ENCODE measurements at regions not wholly inside any gene's neighbourhood (a gene's known extent, or its start where the extent isn't known, plus 50 kb on each side); places are given as distances from the start of the nearest gene placed in this dataset.

DNA sequence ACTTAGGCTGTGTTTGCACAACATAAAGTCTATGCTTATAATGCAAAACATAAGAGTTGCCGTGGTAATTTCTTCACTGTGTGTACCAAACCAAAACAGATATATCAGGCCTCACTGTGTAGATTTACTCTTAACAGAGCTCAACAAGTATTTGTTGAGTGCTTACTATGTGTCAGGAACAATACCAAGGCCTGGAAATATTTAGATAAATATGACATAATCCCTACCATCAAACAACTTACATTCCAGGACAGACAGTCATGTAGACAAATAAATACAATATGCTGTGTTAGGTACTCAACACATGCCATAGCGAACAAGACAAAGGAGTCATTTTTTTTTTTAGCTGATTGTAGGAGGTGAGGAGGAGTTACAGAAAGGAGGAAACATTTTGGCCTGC lies 554.0 kb downstream of the NSUN3 start:
- Histone ChIP-seq H3F3A (replicated peaks; ENCODE audit: low read depth) (no peaks in the 10 kb centered on the region), H3K27me3 (ENCODE audit: insufficient read depth) (no peaks in the 10 kb centered on the region), H3K27ac (ENCODE audit: low read depth) (no peak overlapping the region), H3K9me2 (ENCODE audit: insufficient read depth) (no peaks in the 10 kb centered on the region), H2AFZ (no peak overlapping the region), H3K4me2 (no peak overlapping the region), H3K4me3 (no peak overlapping the region), H3K4me1 (ENCODE audit: insufficient read depth) (peaks cover 7% of the 10 kb centered on the region; the same call in 1 of the 2 replicates), H4K20me1 (replicated peaks; ENCODE audit: insufficient read depth) (no peaks in the 10 kb centered on the region), H3K79me2 (replicated peaks; ENCODE audit: insufficient read depth) (no peaks in the 10 kb centered on the region), H3K36me3 (ENCODE audit: insufficient read depth) (no peaks in the 10 kb centered on the region)
- Mint-ChIP-seq H3K27me3 (ENCODE audit: insufficient read depth, low read depth, poor library complexity) (no peaks in the 10 kb centered on the region), H3K4me1 (peaks cover 7% of the 10 kb centered on the region), H3K9me3 (no peaks in the 10 kb centered on the region), H3K36me3 (ENCODE audit: low read depth) (no peaks in the 10 kb centered on the region), H3K27ac (no peak overlapping the region), H3K4me3 (no peak overlapping the region)
- DNase-seq (ENCODE audit: low spot score) (no peak), ATAC-seq (no peak)
- TF ChIP-seq NANOG (IDR thresholded peaks at IDR 0.05; ENCODE audit: borderline replicate concordance) (no peak), JUNB (IDR thresholded peaks at IDR 0.05; ENCODE audit: unreplicated experiment) (no peak), ZNF114 (CRISPR knock-in tag; IDR thresholded peaks at IDR 0.05) (no peak), CREB1 (CRISPR knock-in tag; IDR thresholded peaks at IDR 0.05; ENCODE audit: low read depth) (no peak), ZNF331 (CRISPR knock-in tag; IDR thresholded peaks at IDR 0.05; ENCODE audit: low read depth) (no peak), EZH2 (IDR thresholded peaks at IDR 0.05; ENCODE audit: low read depth, unreplicated experiment) (no peak), EZH2phosphoT487 (IDR thresholded peaks at IDR 0.05; ENCODE audit: unreplicated experiment) (no peak)
- TF ChIP-seq, protein P1, sequence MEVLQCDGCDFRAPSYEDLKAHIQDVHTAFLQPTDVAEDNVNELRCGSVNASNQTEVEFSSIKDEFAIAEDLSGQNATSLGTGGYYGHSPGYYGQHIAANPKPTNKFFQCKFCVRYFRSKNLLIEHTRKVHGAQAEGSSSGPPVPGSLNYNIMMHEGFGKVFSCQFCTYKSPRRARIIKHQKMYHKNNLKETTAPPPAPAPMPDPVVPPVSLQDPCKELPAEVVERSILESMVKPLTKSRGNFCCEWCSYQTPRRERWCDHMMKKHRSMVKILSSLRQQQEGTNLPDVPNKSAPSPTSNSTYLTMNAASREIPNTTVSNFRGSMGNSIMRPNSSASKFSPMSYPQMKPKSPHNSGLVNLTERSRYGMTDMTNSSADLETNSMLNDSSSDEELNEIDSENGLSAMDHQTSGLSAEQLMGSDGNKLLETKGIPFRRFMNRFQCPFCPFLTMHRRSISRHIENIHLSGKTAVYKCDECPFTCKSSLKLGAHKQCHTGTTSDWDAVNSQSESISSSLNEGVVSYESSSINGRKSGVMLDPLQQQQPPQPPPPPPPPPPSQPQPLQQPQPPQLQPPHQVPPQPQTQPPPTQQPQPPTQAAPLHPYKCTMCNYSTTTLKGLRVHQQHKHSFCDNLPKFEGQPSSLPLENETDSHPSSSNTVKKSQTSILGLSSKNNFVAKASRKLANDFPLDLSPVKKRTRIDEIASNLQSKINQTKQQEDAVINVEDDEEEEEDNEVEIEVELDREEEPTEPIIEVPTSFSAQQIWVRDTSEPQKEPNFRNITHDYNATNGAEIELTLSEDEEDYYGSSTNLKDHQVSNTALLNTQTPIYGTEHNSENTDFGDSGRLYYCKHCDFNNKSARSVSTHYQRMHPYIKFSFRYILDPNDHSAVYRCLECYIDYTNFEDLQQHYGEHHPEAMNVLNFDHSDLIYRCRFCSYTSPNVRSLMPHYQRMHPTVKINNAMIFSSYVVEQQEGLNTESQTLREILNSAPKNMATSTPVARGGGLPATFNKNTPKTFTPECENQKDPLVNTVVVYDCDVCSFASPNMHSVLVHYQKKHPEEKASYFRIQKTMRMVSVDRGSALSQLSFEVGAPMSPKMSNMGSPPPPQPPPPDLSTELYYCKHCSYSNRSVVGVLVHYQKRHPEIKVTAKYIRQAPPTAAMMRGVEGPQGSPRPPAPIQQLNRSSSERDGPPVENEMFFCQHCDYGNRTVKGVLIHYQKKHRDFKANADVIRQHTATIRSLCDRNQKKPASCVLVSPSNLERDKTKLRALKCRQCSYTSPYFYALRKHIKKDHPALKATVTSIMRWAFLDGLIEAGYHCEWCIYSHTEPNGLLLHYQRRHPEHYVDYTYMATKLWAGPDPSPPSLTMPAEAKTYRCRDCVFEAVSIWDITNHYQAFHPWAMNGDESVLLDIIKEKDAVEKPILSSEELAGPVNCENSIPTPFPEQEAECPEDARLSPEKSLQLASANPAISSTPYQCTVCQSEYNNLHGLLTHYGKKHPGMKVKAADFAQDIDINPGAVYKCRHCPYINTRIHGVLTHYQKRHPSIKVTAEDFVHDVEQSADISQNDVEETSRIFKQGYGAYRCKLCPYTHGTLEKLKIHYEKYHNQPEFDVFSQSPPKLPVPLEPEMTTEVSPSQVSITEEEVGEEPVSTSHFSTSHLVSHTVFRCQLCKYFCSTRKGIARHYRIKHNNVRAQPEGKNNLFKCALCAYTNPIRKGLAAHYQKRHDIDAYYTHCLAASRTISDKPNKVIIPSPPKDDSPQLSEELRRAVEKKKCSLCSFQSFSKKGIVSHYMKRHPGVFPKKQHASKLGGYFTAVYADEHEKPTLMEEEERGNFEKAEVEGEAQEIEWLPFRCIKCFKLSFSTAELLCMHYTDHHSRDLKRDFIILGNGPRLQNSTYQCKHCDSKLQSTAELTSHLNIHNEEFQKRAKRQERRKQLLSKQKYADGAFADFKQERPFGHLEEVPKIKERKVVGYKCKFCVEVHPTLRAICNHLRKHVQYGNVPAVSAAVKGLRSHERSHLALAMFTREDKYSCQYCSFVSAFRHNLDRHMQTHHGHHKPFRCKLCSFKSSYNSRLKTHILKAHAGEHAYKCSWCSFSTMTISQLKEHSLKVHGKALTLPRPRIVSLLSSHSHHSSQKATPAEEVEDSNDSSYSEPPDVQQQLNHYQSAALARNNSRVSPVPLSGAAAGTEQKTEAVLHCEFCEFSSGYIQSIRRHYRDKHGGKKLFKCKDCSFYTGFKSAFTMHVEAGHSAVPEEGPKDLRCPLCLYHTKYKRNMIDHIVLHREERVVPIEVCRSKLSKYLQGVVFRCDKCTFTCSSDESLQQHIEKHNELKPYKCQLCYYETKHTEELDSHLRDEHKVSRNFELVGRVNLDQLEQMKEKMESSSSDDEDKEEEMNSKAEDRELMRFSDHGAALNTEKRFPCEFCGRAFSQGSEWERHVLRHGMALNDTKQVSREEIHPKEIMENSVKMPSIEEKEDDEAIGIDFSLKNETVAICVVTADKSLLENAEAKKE (CRISPR knock-in tag; IDR thresholded peaks at IDR 0.05) = no peak
- TF ChIP-seq, protein P2, sequence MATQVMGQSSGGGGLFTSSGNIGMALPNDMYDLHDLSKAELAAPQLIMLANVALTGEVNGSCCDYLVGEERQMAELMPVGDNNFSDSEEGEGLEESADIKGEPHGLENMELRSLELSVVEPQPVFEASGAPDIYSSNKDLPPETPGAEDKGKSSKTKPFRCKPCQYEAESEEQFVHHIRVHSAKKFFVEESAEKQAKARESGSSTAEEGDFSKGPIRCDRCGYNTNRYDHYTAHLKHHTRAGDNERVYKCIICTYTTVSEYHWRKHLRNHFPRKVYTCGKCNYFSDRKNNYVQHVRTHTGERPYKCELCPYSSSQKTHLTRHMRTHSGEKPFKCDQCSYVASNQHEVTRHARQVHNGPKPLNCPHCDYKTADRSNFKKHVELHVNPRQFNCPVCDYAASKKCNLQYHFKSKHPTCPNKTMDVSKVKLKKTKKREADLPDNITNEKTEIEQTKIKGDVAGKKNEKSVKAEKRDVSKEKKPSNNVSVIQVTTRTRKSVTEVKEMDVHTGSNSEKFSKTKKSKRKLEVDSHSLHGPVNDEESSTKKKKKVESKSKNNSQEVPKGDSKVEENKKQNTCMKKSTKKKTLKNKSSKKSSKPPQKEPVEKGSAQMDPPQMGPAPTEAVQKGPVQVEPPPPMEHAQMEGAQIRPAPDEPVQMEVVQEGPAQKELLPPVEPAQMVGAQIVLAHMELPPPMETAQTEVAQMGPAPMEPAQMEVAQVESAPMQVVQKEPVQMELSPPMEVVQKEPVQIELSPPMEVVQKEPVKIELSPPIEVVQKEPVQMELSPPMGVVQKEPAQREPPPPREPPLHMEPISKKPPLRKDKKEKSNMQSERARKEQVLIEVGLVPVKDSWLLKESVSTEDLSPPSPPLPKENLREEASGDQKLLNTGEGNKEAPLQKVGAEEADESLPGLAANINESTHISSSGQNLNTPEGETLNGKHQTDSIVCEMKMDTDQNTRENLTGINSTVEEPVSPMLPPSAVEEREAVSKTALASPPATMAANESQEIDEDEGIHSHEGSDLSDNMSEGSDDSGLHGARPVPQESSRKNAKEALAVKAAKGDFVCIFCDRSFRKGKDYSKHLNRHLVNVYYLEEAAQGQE (IDR thresholded peaks at IDR 0.05; ENCODE audit: unreplicated experiment) = no peak
- TF ChIP-seq, protein P3, sequence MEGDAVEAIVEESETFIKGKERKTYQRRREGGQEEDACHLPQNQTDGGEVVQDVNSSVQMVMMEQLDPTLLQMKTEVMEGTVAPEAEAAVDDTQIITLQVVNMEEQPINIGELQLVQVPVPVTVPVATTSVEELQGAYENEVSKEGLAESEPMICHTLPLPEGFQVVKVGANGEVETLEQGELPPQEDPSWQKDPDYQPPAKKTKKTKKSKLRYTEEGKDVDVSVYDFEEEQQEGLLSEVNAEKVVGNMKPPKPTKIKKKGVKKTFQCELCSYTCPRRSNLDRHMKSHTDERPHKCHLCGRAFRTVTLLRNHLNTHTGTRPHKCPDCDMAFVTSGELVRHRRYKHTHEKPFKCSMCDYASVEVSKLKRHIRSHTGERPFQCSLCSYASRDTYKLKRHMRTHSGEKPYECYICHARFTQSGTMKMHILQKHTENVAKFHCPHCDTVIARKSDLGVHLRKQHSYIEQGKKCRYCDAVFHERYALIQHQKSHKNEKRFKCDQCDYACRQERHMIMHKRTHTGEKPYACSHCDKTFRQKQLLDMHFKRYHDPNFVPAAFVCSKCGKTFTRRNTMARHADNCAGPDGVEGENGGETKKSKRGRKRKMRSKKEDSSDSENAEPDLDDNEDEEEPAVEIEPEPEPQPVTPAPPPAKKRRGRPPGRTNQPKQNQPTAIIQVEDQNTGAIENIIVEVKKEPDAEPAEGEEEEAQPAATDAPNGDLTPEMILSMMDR (conservative IDR thresholded peaks at IDR 0.05; ENCODE audit: low read depth in 2 of 2) = no peak
- TF ChIP-seq, protein P4, sequence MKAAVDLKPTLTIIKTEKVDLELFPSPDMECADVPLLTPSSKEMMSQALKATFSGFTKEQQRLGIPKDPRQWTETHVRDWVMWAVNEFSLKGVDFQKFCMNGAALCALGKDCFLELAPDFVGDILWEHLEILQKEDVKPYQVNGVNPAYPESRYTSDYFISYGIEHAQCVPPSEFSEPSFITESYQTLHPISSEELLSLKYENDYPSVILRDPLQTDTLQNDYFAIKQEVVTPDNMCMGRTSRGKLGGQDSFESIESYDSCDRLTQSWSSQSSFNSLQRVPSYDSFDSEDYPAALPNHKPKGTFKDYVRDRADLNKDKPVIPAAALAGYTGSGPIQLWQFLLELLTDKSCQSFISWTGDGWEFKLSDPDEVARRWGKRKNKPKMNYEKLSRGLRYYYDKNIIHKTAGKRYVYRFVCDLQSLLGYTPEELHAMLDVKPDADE (IDR thresholded peaks at IDR 0.05) = no peak

All from GM23338 (cell line).